SK-N-MC (cell line): ENCODE measurements at regions not wholly inside any gene's neighbourhood (a gene's known extent, or its start where the extent isn't known, plus 50 kb on each side); places are given as distances from the start of the nearest gene placed in this dataset.

ENCODE experiments used
- EZH2 ChIP-seq: fragments of 200-600 bp; sonication (generic); IDR thresholded peaks from one replicate; pipeline ENCODE4 v1.6.1; 2017; ENCODE audit warnings: antibody characterized with exemption
- POLR2AphosphoS5 ChIP-seq: IDR thresholded peaks from 2 replicates; pipeline ENCODE4 v1.6.1; 2012; ENCODE audit warnings: mild to moderate bottlenecking, low read depth, low read length, borderline replicate concordance

DNA sequence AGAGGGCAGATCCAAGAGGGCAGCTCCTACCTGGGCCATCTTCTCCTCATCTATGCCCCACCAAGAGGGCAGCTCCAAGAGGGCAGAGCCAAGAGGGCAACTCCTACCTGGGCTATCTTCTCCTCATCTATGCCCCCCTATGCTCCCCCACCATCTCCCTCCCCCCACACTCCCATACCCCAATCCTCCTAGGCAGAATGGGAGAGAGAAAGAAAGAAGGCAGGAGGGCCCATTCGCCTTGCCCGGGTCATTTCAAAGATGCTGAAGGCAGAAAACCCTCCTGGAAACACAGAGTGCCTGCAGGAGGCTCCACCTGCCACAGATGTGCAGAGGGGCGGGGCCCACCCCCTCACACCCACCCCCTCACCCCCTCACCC, 78.5 kb downstream of the BUD13 start:
- TF ChIP-seq EZH2 (no peak), POLR2AphosphoS5 (no peak)
